Upper lobe of left lung (tissue), 4 donors: ENCODE measurements at regions not wholly inside any gene's neighbourhood (a gene's known extent, or its start where the extent isn't known, plus 50 kb on each side); places are given as distances from the start of the nearest gene placed in this dataset.

Experiments used
- CTCF ChIP-seq, 6 experiments: fragments of 450-650 bp in 4 of 6; fragments of 200-600 bp in 2 of 6; sonication (generic) in 2 of 6; IDR thresholded peaks; one replicate each; pipeline ENCODE4 v1.5.1; 2016 to 2019; ENCODE audit warnings: antibody characterized with exemption in 6 of 6
- EP300 ChIP-seq, 4 donors: sonication (generic); formaldehyde crosslinking; IDR thresholded peaks; one replicate each; pipeline ENCODE4 v1.5.1; 2017; ENCODE audit warnings: antibody characterized with exemption in 4 of 4, control low read depth in 2 of 4
- POLR2A ChIP-seq, 4 donors: fragments of 450-650 bp; IDR thresholded peaks; one replicate each; pipeline ENCODE4 v1.5.1; 2016 to 2017; ENCODE audit warnings: antibody characterized with exemption in 4 of 4, mild to moderate bottlenecking in 2 of 4
- POLR2AphosphoS5 ChIP-seq, 2 donors: sonication (generic); formaldehyde crosslinking; IDR thresholded peaks; one replicate each; pipeline ENCODE4 v1.5.1; 2017; ENCODE audit warnings: antibody characterized with exemption in 2 of 2

- TF ChIP-seq CTCF (IDR thresholded peaks at IDR 0.05) (no peak), POLR2A (IDR thresholded peaks at IDR 0.05) (no peak), EP300 (IDR thresholded peaks at IDR 0.05) (no peak), POLR2AphosphoS5 (IDR thresholded peaks at IDR 0.05) (no peak)
Measured at GRCh38 chr17:68131456-68131855, 95.9 kb downstream of the KPNA2 start.
